ENCODE measurements at regions not wholly inside any gene's neighbourhood (a gene's known extent, or its start where the extent isn't known, plus 50 kb on each side); places are given as distances from the start of the nearest gene placed in this dataset.
"Not testable (repeated sequence)": the region's sequence is repeated elsewhere in the genome, so short reads cannot be mapped to it uniquely, and the experiment has no call there.

GRCh38 chr4:38385093-38386004, 278.6 kb upstream of the KLF3 start:
- no peak for DNase-seq (ENCODE audit: low spot score)

DNA sequence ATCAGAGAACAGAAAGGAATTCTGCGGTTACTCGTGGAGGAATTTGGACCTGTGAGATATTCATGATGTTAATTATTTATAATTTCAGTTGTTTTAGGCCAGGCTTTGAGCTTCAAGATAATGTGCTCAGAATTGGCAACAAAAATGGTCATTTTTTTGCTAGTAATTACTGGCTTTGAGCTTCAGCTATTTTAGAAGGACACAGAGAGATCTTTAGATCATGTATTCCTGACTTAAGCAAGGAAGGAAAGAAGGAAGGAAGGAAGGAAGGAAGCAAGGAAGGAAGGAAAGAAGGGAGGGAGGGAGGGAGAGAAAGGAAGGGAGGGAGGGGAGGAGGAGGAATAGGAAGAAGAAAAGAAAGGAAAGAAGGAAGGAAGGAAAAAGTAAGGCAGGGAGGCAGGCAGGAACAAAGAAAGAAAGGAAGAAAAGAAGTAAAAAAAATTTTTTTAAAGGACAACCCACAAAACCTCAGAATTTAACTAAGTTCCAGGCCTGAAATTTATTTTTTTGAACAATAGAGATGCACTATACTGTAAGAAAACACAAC, 277.9 kb upstream of the KLF3 start:
- DNase-seq (ENCODE audit: low spot score): no peak

DNA sequence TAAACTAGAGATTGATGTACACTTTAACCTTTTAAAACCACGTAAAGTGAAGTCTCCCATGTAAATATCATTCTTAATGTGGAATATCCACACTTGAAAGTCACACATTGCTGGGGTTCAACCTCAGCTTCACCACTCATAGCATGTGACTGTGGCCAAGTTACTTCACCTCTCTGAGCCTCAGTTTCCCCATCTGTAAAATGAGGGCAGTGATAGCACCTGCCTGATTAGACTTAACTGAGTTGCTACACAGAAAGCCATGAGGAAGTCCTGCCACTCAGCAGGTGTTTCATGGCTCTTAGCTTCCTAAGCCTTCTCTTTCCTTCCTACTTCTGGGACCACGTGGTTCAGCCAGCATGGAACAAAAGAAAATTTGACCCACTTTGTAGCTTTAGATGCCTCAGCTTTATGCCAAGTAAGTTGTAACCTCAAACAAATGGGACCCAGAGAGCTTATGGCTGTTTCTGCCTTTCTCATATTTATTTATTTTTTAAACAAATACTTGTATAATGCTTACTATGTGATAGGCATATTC, 277.3 kb upstream of the KLF3 start:
- DNase-seq (ENCODE audit: low spot score): no peak

DNA sequence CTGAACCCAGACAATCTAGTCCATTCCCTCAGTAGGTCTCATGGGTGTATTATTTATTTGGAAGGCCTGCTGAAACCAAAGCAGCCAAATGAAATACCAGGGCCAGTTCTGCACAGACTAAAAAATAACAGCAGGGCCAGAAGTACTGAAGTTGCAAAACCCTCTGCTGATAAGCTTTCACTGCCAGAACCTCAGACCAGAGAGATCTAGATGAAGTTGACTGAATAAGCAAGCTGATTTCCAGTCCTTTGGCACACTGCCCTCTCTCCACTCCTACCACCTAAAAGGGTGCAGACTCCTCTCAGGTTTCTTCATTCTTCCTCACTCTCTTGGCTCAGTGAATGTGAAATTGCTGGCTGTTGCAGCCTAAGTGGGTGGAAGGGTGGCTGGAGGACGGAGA, 276.7 kb upstream of the KLF3 start:
- DNase-seq (ENCODE audit: low spot score): no peak

DNA sequence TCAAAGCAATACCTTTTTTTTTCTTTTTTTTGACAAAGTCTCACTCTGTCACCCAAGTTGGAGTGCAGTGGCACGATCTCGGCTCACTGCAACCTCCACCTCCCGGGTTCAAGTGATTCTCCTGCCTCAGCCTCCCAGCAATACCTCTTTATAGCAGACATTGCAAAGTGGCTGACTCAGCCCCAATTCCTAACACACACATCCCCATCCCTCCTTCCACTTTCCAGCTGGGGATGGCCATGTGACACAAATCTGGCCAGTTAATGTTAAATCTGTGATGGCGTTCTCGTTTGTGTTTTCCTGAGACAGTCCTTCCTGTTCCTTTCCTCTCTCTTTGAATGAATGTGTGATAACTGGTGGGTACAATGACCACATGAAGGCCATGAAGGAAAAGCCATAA, 276.2 kb upstream of the KLF3 start:
- no peak for DNase-seq (ENCODE audit: low spot score)

DNA sequence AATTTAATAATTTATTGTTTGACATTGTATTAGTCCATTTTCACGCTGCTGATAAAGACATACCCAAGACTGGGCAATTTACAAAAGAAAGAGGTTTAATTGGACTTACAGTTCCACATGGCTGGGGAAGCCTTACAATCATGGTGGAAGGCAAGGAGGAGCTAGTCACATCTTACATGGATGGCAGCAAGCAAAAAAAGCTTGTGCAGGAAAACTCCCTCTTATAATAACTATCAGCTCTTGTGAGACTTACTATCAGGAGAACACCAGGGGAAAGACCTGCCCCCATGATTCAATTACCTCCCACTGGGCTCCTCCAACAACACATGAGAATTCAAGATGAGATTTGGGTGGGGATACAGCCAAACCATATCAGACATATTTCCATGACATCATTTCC, 275.1 kb upstream of the KLF3 start:
- DNase-seq (ENCODE audit: low spot score): not testable (repeated sequence)

- no peak for DNase-seq (ENCODE audit: low spot score)
Observed at GRCh38 chr4:38390969-38391545, 272.9 kb upstream of the KLF3 start.

DNA sequence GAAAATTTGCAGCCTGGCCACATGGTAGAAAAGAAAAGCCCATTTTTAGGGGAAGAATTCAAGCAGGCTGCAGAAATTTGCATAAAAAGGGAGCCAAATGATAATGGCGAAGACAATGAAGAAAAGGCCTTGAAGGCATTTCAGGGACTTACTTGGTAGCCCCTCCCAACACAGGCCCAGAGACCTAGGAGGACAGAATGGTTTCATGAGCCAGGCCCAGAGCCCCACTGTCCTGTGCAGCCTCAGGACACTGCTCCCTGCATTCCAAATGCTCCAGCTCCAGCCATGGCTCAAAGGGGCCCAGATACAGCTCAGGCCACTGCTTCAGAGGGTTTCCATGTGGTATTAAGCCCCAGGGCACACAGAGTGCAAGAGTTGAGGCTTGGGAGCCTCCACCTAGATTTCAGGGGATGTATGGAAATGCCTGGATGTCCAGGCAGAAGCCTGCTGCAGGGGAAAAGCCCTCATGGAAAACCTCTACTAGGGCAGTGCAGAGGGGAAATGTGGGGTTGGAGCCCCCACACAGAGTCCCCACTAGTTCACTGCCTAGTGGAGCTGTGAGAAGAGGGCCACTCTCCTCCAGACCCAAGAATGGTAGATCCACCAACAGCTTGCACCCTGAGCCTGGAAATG, 271.7 kb upstream of the KLF3 start:
- no peak for DNase-seq (ENCODE audit: low spot score)

GRCh38 chr4:38396091-38396490, 267.9 kb upstream of the KLF3 start:
- no peak for DNase-seq (ENCODE audit: low spot score)

DNA sequence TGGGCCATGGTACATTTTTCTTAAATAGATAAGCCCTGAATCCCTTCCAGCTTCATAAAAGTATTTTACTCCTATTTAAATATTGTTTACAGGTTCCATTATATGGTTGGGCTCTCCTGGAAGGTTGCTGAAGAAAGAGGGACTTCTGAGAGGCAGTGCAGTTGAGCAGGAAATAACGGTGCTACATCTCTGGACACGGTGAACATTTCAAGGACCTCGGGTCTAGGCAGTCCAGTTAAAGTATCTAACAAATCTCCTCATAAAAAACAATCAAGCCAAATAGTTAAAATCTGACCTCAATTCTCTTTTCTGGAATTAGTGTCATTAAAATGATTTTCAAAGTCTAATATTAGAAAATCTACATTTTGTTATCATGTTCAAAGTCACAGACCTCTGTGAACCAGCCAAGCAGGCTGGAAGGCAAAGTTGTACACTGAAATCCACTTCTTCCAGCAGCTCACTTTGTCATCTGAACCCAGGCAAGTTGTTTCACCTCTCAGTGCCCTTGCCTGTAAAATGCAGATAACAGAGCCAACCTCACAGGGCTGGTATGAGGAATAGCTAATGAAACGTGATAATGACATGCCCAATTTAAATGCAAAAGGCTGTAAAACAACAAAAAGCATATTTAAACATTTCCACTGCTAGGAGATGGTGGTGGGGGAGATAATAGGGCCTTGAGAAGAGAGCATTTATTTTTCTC, 267.0 kb upstream of the KLF3 start:
- no peak for DNase-seq (ENCODE audit: low spot score)

DNA sequence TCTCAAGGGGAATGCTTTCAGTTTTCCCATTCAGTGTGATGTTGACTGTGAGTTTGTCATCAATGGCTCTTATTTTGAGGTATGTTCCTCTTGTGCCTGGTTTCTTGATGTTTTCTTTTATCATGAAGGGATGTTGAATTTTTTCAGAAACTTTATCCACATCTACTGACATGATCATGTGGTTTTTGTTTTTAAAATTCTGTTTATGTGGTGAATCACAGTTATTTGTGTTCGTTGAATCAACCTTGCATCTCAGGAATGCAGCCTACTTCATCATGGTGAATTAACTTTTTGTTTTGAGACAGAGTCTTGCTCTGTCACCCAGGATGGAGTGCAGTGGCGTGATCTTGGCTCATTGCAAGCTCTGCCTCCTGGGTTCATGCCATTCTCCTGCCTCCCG, 263.1 kb upstream of the KLF3 start:
- no peak for DNase-seq (ENCODE audit: low spot score)

GRCh38 chr4:38406243-38406642, 257.8 kb upstream of the KLF3 start:
- DNase-seq (ENCODE audit: low spot score): no peak

- DNase-seq (ENCODE audit: low spot score): no peak
Observed at GRCh38 chr4:38409852-38410251, 254.1 kb upstream of the KLF3 start.

GRCh38 chr4:38411092-38411491, 252.9 kb upstream of the KLF3 start:
- no peak for DNase-seq (ENCODE audit: low spot score)

- no peak for DNase-seq (ENCODE audit: low spot score)
Observed at GRCh38 chr4:38411981-38412536, 251.9 kb upstream of the KLF3 start.

- no peak for DNase-seq (ENCODE audit: low spot score)
Observed at GRCh38 chr4:38413524-38414341, 250.3 kb upstream of the KLF3 start.

GRCh38 chr4:38414410-38414809, 249.6 kb upstream of the KLF3 start:
- DNase-seq (ENCODE audit: low spot score): no peak

GRCh38 chr4:38415682-38416081, 248.3 kb upstream of the KLF3 start:
- DNase-seq (ENCODE audit: low spot score): no peak

DNA sequence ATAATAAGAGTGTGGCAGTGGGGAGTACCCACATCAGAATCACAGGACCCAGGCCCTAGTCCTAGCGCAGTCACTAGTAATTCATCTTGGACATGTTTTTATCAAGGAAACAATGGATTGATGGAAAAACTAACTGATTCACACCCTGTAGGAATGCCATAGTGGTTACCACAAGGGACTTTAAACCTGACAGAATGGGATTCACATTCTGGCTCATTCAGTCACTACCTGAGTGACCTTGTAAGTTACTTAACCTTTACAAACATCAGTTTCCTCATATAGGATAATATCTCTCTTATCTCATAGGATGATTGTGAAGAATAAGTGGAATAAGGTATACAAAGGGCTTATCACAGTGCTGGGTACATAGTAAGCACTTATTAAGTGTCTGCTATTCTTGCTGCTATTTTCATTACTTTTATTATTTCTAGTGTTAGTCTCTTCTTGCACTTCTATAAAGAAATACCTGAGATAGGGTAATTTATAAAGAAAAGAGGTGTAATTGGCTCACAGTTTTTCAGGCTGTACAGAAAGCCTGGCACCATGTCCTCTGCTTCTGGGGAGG, 247.5 kb upstream of the KLF3 start:
- no peak for DNase-seq (ENCODE audit: low spot score)

DNA sequence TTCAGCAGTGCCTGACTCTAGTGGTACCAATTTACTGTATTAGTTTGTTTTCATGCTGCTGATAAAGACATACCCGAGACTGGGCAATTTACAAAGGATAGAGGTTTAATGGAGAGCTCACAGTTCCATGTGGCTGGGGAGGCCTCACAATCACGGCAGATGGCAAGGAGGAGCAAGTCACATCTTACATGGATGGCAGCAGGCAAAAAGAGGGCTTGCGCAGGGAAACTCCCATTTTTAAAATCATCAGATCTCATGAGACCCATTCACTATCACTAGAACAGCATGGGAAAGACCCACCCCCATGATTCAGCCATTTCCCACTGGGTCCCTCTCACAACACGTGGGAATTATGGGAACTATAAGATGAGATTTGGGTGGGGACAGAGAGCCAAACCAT, 243.7 kb upstream of the KLF3 start:
- DNase-seq (ENCODE audit: low spot score): not testable (repeated sequence)

Data from globus pallidus (tissue), 1 donor.